ENCODE measurements at regions not wholly inside any gene's neighbourhood (a gene's known extent, or its start where the extent isn't known, plus 50 kb on each side); places are given as distances from the start of the nearest gene placed in this dataset.
"Not testable (repeated sequence)": the region's sequence is repeated elsewhere in the genome, so short reads cannot be mapped to it uniquely, and the experiment has no call there.

DNA sequence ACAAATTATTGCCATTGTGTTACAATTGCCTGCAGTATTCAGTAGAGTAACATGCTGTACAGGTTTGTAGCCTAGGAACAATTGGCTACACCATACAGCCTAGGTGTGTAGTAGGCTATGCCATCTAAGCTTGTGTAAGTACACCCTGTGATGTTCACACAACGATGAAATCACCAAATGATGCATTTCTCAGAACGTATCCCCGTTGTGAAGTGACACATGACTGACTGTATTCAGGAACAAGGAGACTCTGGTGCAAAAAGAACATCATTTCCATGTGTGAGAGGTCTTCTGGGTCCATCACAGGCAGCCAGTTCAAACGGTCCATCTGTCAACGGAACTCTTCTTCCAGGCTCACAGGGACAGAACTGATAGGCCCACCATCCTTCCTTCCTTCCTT is 263.7 kb downstream of the ANAPC1 start:
- DNase-seq (ENCODE audit: low spot score): no peak

DNA sequence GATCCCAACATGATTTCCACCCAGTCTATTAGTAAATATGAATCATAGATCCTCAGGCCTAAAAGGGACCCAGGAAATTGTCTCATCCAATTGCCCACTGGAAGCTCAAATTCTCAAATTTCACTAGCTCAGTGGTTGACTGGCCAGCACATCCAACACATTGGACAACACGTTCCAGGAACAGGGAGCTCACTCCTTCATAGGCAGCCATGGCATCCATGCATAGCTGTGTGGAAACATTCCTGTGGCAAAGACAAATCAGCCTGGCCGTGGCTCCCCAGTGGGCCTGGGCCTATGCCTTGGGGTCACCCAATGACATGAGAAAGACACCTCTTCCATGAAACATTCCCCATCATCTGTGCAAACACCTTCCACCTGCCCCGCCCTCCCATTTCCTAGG is 261.1 kb downstream of the ANAPC1 start:
- DNase-seq (ENCODE audit: low spot score): no peak

DNA sequence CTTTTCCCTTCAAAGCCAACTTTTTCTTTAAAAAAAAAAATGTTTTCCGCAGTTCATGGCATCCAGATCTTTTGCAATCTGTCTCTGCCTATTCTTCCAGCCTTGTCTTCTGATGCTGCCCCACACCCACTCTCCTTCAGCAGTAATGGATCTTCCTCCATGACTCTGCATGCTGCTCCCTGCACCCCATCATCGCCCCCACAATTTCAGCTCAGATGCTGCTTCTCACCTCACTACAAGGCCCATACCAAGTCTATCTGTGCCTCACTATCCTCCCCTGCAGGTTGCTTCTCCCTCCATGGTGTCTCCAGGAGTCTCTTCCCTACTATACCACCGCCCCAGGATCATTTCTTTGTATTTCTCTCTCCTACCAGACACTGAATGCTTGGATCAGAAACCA is 260.6 kb downstream of the ANAPC1 start:
- DNase-seq (ENCODE audit: low spot score): no peak

- DNase-seq (ENCODE audit: low spot score): no peak
Observed at GRCh38 chr2:111624411-111625156, 259.4 kb downstream of the ANAPC1 start.

GRCh38 chr2:111625157-111625537 is 258.8 kb downstream of the ANAPC1 start:
- not testable (repeated sequence) for DNase-seq (ENCODE audit: low spot score)

- no peak for DNase-seq (ENCODE audit: low spot score)
Observed at GRCh38 chr2:111626037-111626864, 257.7 kb downstream of the ANAPC1 start.

DNA sequence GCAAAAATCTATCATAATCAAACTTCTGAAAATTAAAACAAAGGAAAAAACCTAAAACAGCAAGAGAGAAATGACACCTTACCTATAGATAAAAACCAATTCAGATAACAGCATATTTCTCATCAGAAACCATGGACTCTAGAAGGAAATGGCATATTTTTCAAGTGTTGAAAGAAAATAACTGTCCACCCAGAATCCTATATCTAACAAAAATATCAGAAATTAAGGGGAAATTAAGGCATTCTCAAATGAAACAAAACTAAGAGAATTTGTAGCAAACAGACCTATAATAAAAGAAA is 257.2 kb downstream of the ANAPC1 start:
- no peak for DNase-seq (ENCODE audit: low spot score)

- DNase-seq (ENCODE audit: low spot score): no peak
Observed at GRCh38 chr2:111627256-111627655, 256.7 kb downstream of the ANAPC1 start.

DNA sequence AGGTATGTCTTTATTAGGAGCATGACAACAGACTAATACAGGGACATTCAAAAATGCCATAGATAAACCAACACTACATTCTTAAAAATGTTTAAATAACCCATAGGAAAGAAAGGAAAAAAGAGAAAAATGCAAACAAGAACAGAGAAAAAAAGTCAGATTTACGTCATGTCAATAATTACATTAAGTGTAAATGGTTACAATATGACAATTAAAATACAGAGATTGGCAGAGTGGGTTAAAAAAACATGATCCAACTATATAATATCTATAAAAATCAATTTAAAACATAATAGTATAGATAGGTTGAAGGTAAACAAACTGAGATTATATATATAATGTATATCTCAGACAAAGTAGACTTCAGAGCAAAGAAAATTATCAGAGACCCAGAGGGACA is 255.8 kb downstream of the ANAPC1 start:
- DNase-seq (ENCODE audit: low spot score): no peak

GRCh38 chr2:111629983-111630382 is 254.0 kb downstream of the ANAPC1 start:
- no peak for DNase-seq (ENCODE audit: low spot score)

DNA sequence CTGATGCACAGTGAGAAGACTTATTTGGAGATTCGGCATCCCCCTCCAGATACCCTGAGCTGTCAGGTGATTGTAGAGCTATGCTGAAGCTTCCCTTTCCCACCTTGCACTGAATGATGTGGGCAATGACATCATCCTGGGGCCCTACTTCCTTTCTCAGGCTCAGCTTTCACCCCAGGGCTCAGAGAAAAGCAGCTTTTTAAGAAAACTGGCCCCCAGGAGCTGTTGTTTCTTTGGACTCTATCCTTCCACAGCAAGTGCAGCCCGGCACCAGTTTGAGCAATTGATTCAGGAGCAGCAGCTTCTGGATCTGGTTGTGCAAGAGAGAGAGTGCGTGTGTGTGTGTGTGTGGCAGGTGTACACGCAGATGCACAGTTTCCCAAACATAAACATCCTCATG is 251.3 kb downstream of the ANAPC1 start:
- no peak for DNase-seq (ENCODE audit: low spot score)

- no peak for DNase-seq (ENCODE audit: low spot score)
Observed at GRCh38 chr2:111633189-111633588, 250.8 kb downstream of the ANAPC1 start.

- DNase-seq (ENCODE audit: low spot score): no peak
Observed at GRCh38 chr2:111633643-111634042, 250.3 kb downstream of the ANAPC1 start.

GRCh38 chr2:111634050-111634794 is 249.8 kb downstream of the ANAPC1 start:
- DNase-seq (ENCODE audit: low spot score): no peak

- DNase-seq (ENCODE audit: low spot score): no peak
Observed at GRCh38 chr2:111634995-111635538, 248.9 kb downstream of the ANAPC1 start.

DNA sequence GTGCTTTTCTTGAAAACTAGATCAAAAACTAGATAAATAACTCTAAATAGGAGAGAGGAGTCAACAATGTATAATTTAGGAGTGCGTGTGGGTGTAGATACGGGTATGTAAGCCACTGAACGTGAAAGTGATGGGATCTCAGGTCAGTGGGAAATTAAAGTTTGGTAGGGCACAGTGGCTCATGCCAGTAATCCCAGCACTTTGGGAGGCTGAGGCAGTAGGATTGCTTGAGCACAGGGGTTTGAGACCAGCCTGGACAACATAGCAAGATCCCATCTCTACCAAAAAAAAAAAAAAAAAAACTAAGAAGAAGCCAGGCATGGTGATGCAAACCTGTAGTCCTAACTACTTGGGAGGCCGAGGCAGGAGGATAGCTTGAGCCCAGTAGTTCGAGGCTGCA is 247.1 kb downstream of the ANAPC1 start:
- DNase-seq (ENCODE audit: low spot score): no peak

GRCh38 chr2:111638274-111638877 is 245.6 kb downstream of the ANAPC1 start:
- DNase-seq (ENCODE audit: low spot score): no peak

DNA sequence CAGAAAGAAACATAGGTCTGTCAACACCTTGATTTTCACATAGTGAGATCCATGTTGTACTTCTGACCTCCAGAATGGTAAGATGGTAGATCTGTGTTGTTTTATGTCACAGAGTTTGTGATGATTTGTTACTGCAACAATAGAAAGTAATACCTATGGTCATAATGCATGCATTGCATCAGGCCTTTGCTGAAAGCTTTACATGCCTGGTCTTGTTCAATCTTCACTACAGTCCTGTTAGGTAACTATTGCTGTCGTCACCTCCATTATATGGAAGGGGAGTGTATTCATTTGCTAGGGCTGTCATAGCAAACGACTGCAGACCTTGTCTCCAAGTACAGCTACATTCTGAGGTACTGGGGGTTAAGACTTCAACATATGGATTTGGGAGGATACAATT is 243.5 kb downstream of the ANAPC1 start:
- DNase-seq (ENCODE audit: low spot score): no peak

DNA sequence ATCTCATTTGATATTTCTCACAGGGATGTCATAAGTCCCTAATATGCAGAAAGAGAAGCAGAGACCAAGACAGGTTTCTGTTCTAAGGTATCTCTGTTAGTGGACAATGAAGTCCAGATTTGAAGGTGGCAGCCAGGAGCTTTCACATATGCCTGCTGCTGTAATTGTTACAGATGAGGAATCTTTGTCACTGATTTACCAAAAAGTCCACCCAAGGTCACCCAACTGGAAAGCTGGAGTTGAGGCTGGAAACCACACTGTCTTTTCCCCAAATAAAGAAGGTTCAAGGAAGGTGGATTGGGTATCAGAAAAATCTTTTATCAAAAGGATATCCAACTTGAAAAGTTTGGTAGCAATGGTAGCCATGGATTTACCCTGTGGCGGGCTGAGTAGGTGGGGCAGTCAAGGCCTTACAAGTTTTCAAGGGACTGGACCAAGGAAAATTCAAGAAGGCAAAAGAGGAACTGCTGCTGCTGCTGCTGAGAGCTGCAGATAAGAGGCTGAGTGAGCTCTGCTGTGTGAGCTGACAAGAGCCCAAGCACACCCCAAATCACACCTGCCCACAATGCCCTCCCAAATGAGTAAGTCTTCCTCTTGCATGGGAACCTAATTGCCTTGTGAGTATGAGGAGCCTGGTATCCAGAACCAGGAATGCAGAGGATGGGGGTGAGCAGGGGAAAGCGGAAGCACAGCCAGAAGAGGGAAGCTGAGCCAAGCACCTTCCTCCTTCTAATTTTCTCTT is 241.2 kb downstream of the ANAPC1 start:
- DNase-seq (ENCODE audit: low spot score): no peak

DNA sequence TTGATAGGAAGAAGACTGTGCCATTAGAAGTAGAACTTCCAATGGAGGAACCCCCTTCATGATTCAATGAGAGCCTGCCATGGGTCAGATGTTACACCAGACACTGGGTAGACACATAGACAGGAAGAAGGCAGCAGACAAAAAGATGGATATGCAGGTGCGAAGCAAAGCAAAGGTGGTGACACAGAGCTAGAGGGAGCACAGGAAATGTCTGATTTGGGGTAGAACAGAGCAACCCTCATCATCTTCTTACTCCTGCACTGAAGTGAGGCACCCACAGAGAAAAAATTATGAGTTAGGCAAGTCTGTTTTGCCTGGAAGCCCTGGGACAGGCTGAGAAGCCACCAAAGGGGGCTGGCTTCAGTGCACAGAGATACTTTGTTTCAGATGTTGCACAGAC is 240.2 kb downstream of the ANAPC1 start:
- no peak for DNase-seq (ENCODE audit: low spot score)

DNA sequence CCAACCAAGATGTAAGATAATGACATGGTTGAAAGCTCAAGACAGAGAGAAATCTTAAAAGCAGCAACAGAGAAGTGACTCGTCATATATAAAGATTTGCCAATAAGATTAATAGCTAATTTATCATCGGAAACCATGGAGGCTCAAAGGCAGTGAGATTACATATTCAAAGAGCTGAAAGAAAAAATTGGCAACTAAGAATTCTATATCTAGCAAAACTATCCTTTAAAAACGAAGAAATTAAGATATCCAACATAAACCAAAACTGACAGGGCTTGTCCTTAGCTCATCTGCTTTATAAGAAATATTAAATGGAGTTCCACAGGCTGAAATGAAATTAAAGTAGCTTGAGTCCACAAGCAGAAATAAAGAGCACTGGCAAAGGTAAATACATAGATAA is 236.6 kb downstream of the ANAPC1 start:
- DNase-seq (ENCODE audit: low spot score): no peak

GRCh38 chr2:111652038-111652437 is 232.0 kb downstream of the ANAPC1 start:
- DNase-seq (ENCODE audit: low spot score): no peak
